Activated CD4-positive, alpha-beta T cell treated with anti-CD3 and anti-CD28 coated beads, Interleukin-2, amount 50 U/mL, for 4 hours (primary cell): ENCODE measurements at regions not wholly inside any gene's neighbourhood (a gene's known extent, or its start where the extent isn't known, plus 50 kb on each side); places are given as distances from the start of the nearest gene placed in this dataset.

Experiments
- DNase-seq, 2 experiments: peaks; one replicate each; pipeline ENCODE4 v3.0.0-alpha.2; 2020

DNA sequence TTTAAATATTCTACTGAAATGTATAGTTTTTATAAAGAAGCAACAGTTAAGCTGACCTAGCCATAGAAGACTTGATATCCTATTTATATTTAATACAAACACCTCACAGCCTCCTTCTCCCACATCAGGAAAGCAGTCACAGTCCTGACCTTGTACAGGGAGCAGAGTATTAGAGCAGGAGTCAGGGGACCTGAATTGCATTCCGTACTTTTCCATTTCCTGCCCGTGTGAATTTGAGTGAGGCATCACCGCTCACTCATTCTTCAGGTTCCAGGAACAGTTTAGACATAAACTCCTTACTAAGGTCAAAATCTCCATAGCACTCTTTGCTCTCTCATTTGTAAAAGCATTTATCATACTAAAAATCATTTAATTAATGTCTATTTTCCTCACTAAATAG is 482.5 kb upstream of the FAT3 start:
- DNase-seq, result no peak

DNA sequence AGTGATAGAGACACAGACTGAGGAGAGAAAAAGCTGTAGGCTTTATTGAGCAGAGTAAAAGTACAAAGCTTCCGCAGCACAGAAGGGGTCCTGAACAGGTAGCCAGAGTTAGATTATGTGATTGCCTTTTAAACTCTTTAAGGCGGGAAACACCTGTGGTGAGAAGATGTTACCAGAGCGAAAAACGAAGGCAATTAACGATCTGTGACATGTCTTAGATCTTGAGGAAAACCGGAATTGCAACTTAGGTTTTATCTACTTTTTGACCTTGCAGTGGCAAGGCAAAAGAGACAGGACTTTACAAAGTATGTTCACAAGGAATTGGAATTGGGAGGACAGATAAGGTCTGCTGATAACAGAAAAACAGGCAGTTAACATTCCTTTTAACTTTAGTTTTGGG is 493.6 kb upstream of the FAT3 start:
- no peak for DNase-seq

GRCh38 chr11:91730620-91731019 is 494.0 kb upstream of the FAT3 start:
- no peak for DNase-seq

DNA sequence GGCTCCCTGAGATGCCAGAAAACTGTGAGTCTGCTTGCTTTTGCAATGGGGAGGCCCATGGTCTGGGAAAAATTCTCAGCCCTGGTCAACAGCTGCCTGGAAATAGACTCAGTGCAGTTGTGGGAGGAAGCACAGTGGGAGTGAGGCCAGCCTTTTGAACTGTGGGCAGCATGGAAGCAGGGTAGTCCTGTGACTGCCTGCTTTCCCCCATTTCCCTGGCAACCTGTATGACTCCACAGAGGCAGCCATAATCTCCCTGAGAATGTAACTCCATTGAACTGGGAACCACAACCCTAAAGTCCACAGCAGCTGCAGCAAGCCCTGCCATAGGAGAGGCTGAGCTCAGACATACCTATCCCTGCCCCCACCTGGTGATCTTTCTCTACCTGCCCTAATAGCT is 494.6 kb upstream of the FAT3 start:
- DNase-seq, result no peak

DNA sequence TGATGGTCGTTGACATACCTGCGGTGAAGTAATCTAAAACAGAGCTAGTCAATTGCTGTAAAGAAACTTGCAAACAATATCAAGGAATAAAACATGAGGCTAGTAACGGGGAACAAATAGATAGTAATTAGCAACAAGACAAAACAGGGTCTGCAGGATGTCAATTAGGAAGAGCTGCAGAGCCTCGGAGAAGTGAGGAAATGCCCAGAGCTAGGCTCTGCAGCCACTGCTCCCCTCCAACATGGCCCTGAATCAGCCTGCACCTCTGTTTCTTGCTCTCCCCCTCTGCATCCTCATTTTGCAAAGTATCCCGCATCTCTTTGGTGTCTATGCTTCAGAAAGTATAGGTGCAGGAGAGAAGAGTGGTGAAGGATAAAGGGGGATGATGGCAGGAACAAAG is 507.4 kb upstream of the FAT3 start:
- DNase-seq, result no peak

DNA sequence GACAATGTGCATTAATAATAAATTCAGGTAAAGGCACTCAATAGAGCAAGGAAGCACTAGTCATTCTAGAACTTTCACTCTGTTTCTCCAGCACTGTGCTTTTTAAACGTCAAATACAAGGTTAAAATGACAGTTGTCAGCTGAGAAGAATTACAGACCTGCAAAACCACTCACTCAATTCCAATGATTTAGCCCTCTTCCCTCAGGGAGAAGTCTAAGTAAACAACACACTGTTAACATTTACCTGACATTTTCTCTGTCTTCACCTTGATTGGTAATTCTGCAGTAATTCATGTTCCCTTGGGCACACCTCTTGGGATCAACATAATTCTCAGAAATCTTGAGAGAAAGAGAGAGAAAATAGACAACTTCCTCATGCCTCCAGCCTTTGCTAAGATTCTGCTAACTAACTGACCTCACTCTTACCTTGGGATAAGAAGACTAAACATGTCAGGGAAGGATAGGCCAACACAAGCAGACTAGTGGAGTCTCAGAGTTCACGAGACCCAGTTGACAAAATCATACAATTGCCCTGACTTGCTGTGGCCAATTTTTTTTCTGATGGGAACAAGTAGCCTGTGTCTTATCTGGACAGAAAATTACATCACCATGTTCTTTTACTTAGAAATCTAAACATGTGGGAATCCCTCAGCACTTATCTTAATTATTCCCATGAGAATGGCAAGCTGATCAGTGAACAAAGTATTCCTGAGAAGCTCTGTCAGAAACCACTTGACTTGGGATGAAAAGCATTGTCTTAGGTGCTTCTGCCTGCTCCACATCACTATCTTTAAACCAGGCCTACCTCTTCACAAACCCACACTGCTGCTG is 516.8 kb upstream of the FAT3 start:
- DNase-seq, result no peak

DNA sequence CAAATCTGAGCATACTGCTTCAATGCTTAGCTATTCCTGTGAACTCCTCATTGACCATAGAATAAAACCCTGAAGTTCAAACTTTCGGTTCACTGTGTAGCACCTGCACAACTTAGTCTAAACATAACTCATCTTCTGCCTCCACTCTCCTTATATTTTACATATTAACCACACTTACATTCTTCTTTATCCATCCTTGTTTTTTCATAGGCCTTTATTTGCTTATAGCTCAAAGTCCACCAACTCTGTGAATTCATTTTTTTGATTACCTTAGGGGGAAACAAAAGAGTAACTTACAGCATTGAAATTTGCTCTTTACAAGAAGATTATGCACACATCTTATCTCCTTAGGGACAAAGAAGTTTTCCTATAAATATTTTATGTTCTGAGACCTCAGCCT is 521.6 kb upstream of the FAT3 start:
- no peak for DNase-seq

- no peak for DNase-seq
Measured at GRCh38 chr11:91700854-91701253, 523.8 kb upstream of the FAT3 start.

GRCh38 chr11:91698845-91699244 is 525.8 kb upstream of the FAT3 start:
- no peak for DNase-seq

GRCh38 chr11:91694331-91694730 is 530.3 kb upstream of the FAT3 start:
- DNase-seq, result no peak

GRCh38 chr11:91691872-91692271 is 532.7 kb upstream of the FAT3 start:
- no peak for DNase-seq

- no peak for DNase-seq
Measured at GRCh38 chr11:91688672-91689071, 535.9 kb upstream of the FAT3 start.

- DNase-seq, result no peak
Measured at GRCh38 chr11:91686700-91687099, 537.9 kb upstream of the FAT3 start.

- DNase-seq, result no peak
Measured at GRCh38 chr11:91686281-91686680, 538.3 kb upstream of the FAT3 start.

DNA sequence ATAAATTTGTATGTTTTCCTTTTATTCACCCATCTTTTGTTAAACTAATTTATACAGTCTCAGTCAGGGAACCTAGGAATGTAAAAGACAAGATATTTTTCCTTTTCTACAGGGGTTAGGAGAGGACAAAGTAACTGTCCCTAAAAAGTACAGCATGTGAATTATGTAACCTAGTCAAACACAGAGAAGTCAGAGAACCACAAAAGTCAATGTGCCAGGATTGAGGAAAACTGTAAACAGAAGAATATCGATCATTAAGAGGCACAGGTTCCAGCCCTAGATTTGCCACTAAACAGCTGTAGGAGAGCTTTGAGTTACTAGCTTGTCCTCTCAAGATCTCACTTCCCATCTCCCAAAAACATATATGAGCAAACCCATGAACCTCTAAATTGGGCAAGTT is 550.9 kb upstream of the FAT3 start:
- DNase-seq, result no peak

GRCh38 chr11:91664521-91664920 is 560.1 kb upstream of the FAT3 start:
- no peak for DNase-seq

GRCh38 chr11:91660036-91660435 is 564.6 kb upstream of the FAT3 start:
- no peak for DNase-seq

- no peak for DNase-seq
Measured at GRCh38 chr11:91654686-91655085, 569.9 kb upstream of the FAT3 start.

GRCh38 chr11:91653079-91653754 is 571.4 kb upstream of the FAT3 start:
- DNase-seq, result no peak

- DNase-seq, result no peak
Measured at GRCh38 chr11:91650802-91651201, 573.8 kb upstream of the FAT3 start.

GRCh38 chr11:91641153-91641552 is 583.5 kb upstream of the FAT3 start:
- DNase-seq, result no peak

GRCh38 chr11:91639359-91639758 is 585.3 kb upstream of the FAT3 start:
- no peak for DNase-seq

DNA sequence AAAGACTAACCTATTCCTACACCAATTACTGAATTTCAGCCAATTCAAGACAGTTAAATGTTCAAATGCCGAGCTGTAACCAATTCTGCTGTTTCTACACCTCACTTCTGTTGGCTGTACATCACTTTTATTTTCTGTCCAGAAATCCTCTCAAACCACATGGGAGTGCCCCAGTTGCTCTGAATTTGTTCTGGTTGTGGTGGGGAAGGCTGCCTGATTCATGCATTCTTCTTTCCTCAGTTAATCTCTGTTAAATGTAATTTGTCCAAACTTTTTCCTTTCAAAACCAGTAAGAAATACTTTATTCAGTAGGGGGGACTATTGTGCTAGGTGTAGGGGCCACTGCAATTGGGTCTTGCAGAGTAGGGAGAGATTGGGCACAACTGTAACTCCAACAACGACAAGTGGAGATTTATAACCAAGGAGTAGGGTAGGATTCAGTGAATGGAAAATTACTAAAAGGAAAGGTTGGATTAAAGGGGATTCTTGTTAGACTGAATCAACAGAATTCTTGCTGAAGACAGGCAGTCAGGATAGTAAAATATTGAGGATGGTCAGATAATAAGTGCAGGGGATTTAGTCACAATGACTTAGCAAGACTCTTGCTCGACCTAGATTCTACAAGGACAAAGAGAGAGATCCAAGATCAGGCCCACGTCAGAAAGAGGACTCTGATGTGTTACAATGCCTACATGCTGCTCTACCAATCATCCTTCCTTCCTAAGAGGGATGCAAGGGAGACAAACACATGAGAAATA is 593.5 kb upstream of the FAT3 start:
- no peak for DNase-seq

- DNase-seq, result no peak
Measured at GRCh38 chr11:91625495-91625894, 599.1 kb upstream of the FAT3 start.
